Ovary (tissue), 3 donors: ENCODE measurements at regions not wholly inside any gene's neighbourhood (a gene's known extent, or its start where the extent isn't known, plus 50 kb on each side); places are given as distances from the start of the nearest gene placed in this dataset.

Experiments used
- POLR2A ChIP-seq: fragments of 450-650 bp; IDR thresholded peaks from one replicate; pipeline ENCODE4 v1.6.1; 2017; ENCODE audit warnings: antibody characterized with exemption, mild to moderate bottlenecking, moderate library complexity
- TF ChIP-seq, protein P1 (sequence below), 3 donors: fragments of 450-650 bp in 2 of 3; fragments of 200-600 bp in 1 of 3; IDR thresholded peaks; one replicate each; pipeline versions ENCODE4 v1.5.1 to v1.8.0; 2016 to 2022; ENCODE audit warnings: antibody characterized with exemption in 3 of 3, mild to moderate bottlenecking in 1 of 3
- donor health status: DM: no; HTN: no; CAD: no.

DNA sequence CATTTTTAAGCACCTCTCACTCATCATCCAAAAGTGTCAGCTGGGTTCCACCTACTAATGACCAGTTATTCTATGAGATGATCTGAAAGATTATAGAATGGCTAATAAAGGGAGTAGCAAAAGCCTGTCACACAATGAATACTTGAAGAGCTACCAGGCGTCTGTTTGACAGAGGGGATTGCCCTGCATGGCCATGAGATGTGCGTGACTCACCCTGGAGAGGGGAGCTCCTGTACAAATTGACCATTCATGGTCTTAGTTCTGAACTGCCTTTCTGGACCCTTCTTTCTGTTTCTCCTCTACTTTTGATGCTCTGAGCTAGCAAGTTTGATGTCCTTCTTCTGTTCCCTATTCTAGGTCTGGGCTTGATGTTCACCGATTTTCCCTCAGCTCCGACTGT is 85.2 kb upstream of the ABCD3 start:
- TF ChIP-seq POLR2A, result no peak
- TF ChIP-seq, protein P1, sequence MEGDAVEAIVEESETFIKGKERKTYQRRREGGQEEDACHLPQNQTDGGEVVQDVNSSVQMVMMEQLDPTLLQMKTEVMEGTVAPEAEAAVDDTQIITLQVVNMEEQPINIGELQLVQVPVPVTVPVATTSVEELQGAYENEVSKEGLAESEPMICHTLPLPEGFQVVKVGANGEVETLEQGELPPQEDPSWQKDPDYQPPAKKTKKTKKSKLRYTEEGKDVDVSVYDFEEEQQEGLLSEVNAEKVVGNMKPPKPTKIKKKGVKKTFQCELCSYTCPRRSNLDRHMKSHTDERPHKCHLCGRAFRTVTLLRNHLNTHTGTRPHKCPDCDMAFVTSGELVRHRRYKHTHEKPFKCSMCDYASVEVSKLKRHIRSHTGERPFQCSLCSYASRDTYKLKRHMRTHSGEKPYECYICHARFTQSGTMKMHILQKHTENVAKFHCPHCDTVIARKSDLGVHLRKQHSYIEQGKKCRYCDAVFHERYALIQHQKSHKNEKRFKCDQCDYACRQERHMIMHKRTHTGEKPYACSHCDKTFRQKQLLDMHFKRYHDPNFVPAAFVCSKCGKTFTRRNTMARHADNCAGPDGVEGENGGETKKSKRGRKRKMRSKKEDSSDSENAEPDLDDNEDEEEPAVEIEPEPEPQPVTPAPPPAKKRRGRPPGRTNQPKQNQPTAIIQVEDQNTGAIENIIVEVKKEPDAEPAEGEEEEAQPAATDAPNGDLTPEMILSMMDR (IDR thresholded peaks at IDR 0.05), result no peak
